HG03575 (cell line): ENCODE measurements at regions not wholly inside any gene's neighbourhood (a gene's known extent, or its start where the extent isn't known, plus 50 kb on each side); places are given as distances from the start of the nearest gene placed in this dataset.

ENCODE experiments used
- ATAC-seq: cut with Tn5 transposase; IDR thresholded peaks from one replicate; pipeline ENCODE4 v1.9.1; 2021; ENCODE audit not compliant: unreplicated experiment, insufficient number of reproducible peaks, low FRiP score; ENCODE audit errors: extremely low read depth

GRCh38 chr11:31873124-31873523 lies 62.0 kb upstream of the PAX6 start:
- ATAC-seq = no peak

GRCh38 chr11:31872076-31872443 lies 60.9 kb upstream of the PAX6 start:
- ATAC-seq = no peak

GRCh38 chr11:31871310-31872075 lies 60.4 kb upstream of the PAX6 start:
- no peak for ATAC-seq

GRCh38 chr11:31870609-31871309 lies 59.6 kb upstream of the PAX6 start:
- ATAC-seq = no peak

- ATAC-seq = no peak
Measured at GRCh38 chr11:31869986-31870385, 58.9 kb upstream of the PAX6 start.

- no peak for ATAC-seq
Measured at GRCh38 chr11:31865606-31866300, 54.6 kb upstream of the PAX6 start.

- no peak for ATAC-seq
Measured at GRCh38 chr11:31863170-31863832, 52.2 kb upstream of the PAX6 start.

GRCh38 chr11:31861011-31861410 lies 49.9 kb upstream of the PAX6 start:
- ATAC-seq = no peak
